SK-N-SH (cell line): ENCODE measurements at regions not wholly inside any gene's neighbourhood (a gene's known extent, or its start where the extent isn't known, plus 50 kb on each side); places are given as distances from the start of the nearest gene placed in this dataset.

Experiments used
- CTCF ChIP-seq: fragments of 200-600 bp; sonication (generic); IDR thresholded peaks from 2 replicates; pipeline ENCODE4 v1.6.1; 2017; ENCODE audit warnings: antibody characterized with exemption, mild to moderate bottlenecking, moderate library complexity
- MEF2A ChIP-seq: IDR thresholded peaks from 2 replicates; pipeline ENCODE4 v1.4.0; 2012; ENCODE audit warnings: low read depth, borderline replicate concordance

- TF ChIP-seq MEF2A = no peak
- no peak for TF ChIP-seq CTCF
Observed at GRCh38 chr14:100413699-100414098, 90.6 kb downstream of the SLC25A47 start.
